ENCODE measurements at regions not wholly inside any gene's neighbourhood (a gene's known extent, or its start where the extent isn't known, plus 50 kb on each side); places are given as distances from the start of the nearest gene placed in this dataset.

DNA sequence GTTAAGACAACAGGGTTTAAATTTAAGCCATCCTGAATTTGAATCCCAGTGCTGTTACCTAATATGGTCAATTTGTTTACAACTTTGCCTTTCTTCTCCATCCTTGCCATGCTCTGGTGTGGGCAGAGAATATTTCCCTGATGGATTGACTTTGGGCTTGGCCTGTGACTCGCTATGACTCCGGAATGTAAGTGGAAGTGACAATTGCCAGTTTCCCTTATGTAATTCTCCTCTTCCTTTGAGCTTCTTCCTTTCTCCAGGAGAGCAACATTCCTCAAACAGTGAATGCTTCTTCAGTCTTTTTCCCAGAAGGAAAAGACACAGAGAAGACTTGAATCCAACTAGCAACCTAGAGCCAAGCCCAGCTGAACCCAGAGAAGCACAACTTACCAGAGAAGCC lies 159.1 kb downstream of the LURAP1L start:
- TF ChIP-seq EZH2 (IDR thresholded peaks at IDR 0.05) (no peak), POLR2AphosphoS5 (IDR thresholded peaks at IDR 0.05; ENCODE audit: borderline replicate concordance, low read depth, low read length) (no peak)

Measured in SK-N-MC (cell line).